K562 (cell line): ENCODE measurements at regions not wholly inside any gene's neighbourhood (a gene's known extent, or its start where the extent isn't known, plus 50 kb on each side); places are given as distances from the start of the nearest gene placed in this dataset.

ENCODE experiments used
- CBX5 ChIP-seq: IDR thresholded peaks from 2 replicates; pipeline ENCODE4 v1.6.1; 2014; ENCODE audit warnings: low read depth, borderline replicate concordance
- CEBPB ChIP-seq: fragments of 450-650 bp; IDR thresholded peaks from 2 replicates; pipeline ENCODE4 v1.6.1; 2016; ENCODE audit warnings: missing genetic modification characterization, missing compliant biosample characterization
- EP300 ChIP-seq: IDR thresholded peaks from 2 replicates; pipeline ENCODE4 v1.6.1; 2012; ENCODE audit warnings: low read length, improper control_type of control experiment
- ESRRA ChIP-seq: fragments of 450-650 bp; IDR thresholded peaks from 2 replicates; pipeline ENCODE4 v1.6.1; 2014; ENCODE audit warnings: low read depth, mild to moderate bottlenecking, moderate library complexity, borderline replicate concordance
- HMG20B ChIP-seq: fragments of 250-450 bp; sonication (Bioruptor Pico); IDR thresholded peaks from 2 replicates; pipeline ENCODE4 v1.5.0; 2021; ENCODE audit warnings: mild to moderate bottlenecking
- LCOR ChIP-seq: sonication (generic); formaldehyde crosslinking; IDR thresholded peaks from 2 replicates; pipeline ENCODE4 v1.8.0; 2022; ENCODE audit warnings: mild to moderate bottlenecking, missing genetic modification reagents
- POLR2A ChIP-seq: fragments of 450-650 bp; conservative IDR thresholded peaks from 2 replicates; pipeline ENCODE4 v1.6.1; 2016
- PTBP1 ChIP-seq: fragments of 200-400 bp; formaldehyde crosslinking; IDR thresholded peaks from 2 replicates; pipeline ENCODE4 v1.6.1; 2017; ENCODE audit warnings: low read depth, low read length
- PTTG1 ChIP-seq: fragments of 450-650 bp; IDR thresholded peaks from 2 replicates; pipeline ENCODE4 v1.6.1; 2016; ENCODE audit warnings: low read depth, mild to moderate bottlenecking, missing genetic modification characterization, missing compliant biosample characterization
- STAG1 ChIP-seq: sonication (generic); formaldehyde crosslinking; IDR thresholded peaks from 2 replicates; pipeline ENCODE4 v1.5.0; 2020; ENCODE audit warnings: missing genetic modification reagents, borderline replicate concordance
- ZNF175 ChIP-seq: fragments of 200-800 bp; sonication (Bioruptor generic); IDR thresholded peaks from 2 replicates; pipeline ENCODE4 v1.6.1; 2016; ENCODE audit warnings: low read depth, mild to moderate bottlenecking, missing genetic modification characterization, missing compliant biosample characterization
- ZNF23 ChIP-seq: fragments of 250-450 bp; sonication (Bioruptor Pico); IDR thresholded peaks from 2 replicates; pipeline ENCODE4 v1.4.0; 2020; ENCODE audit warnings: mild to moderate bottlenecking
- ZNF644 ChIP-seq: fragments of 200-800 bp; sonication (Bioruptor generic); IDR thresholded peaks from 2 replicates; pipeline ENCODE4 v1.6.1; 2016; ENCODE audit warnings: low read depth, missing genetic modification characterization, missing compliant biosample characterization
- TF ChIP-seq, protein P1 (sequence below): IDR thresholded peaks from 3 replicates; pipeline ENCODE4 v1.6.1; 2011; ENCODE audit warnings: borderline replicate concordance, mild to moderate bottlenecking, moderate library complexity; ENCODE audit not compliant: insufficient read length; ENCODE audit errors: extremely low read depth

DNA sequence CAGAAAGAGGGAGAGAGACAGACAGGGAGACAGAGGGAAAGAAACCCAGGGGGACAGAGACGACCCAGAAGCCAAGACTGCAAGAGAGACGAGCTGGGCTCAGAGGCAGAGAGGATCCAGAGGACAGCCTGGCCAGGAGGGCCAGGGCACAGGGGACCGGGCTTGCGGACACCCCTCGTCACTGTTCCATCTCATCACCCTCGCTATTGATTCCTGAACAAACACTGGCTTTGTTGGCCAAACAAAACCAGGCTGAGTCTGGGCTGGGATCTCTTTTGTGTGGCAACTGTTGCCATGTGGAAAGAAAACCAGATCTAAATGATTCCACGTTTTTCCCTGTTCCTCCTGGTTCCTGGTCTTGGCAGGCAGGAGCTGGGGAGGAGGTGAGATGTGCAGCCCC lies 339.4 kb downstream of the MN1 start:
- TF ChIP-seq, protein P1, sequence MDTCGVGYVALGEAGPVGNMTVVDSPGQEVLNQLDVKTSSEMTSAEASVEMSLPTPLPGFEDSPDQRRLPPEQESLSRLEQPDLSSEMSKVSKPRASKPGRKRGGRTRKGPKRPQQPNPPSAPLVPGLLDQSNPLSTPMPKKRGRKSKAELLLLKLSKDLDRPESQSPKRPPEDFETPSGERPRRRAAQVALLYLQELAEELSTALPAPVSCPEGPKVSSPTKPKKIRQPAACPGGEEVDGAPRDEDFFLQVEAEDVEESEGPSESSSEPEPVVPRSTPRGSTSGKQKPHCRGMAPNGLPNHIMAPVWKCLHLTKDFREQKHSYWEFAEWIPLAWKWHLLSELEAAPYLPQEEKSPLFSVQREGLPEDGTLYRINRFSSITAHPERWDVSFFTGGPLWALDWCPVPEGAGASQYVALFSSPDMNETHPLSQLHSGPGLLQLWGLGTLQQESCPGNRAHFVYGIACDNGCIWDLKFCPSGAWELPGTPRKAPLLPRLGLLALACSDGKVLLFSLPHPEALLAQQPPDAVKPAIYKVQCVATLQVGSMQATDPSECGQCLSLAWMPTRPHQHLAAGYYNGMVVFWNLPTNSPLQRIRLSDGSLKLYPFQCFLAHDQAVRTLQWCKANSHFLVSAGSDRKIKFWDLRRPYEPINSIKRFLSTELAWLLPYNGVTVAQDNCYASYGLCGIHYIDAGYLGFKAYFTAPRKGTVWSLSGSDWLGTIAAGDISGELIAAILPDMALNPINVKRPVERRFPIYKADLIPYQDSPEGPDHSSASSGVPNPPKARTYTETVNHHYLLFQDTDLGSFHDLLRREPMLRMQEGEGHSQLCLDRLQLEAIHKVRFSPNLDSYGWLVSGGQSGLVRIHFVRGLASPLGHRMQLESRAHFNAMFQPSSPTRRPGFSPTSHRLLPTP = no peak
- TF ChIP-seq ESRRA (no peak), POLR2A (no peak), ZNF644 (tag) (no peak), EP300 (no peak), CBX5 (no peak), PTTG1 (tag) (no peak), CEBPB (tag) (no peak), ZNF23 (CRISPR knock-in tag) (no peak), ZNF175 (CRISPR knock-in tag) (no peak), HMG20B (CRISPR knock-in tag) (no peak), PTBP1 (no peak), STAG1 (CRISPR knock-in tag) (no peak), LCOR (CRISPR knock-in tag) (no peak)
